ENCODE measurements at regions not wholly inside any gene's neighbourhood (a gene's known extent, or its start where the extent isn't known, plus 50 kb on each side); places are given as distances from the start of the nearest gene placed in this dataset.

GRCh38 chr12:111189792-111190191 is 179.1 kb downstream of the PHETA1 start:
- no peak overlapping the region for H3K4me3 Mint-ChIP-seq
- peaks cover 18% of the 10 kb centered on the region for H3K4me1 Mint-ChIP-seq
- TF ChIP-seq CTCF (IDR thresholded peaks at IDR 0.05; ENCODE audit: unreplicated experiment in 3 of 3) = no peak
- peaks cover 56% of the 10 kb centered on the region for H3K27me3 Mint-ChIP-seq (ENCODE audit: low read depth)
- no peaks in the 10 kb centered on the region for H3K36me3 Mint-ChIP-seq (ENCODE audit: low read depth)
- H3K9me3 Mint-ChIP-seq = no peaks in the 10 kb centered on the region
- no peak overlapping the region for H3K27ac Mint-ChIP-seq

- H3K27ac Mint-ChIP-seq = no peak overlapping the region
- peaks cover 47% of the 10 kb centered on the region for H3K27me3 Mint-ChIP-seq (ENCODE audit: low read depth)
- no peaks in the 10 kb centered on the region for H3K36me3 Mint-ChIP-seq (ENCODE audit: low read depth)
- no peak for TF ChIP-seq CTCF (IDR thresholded peaks at IDR 0.05; ENCODE audit: unreplicated experiment in 3 of 3)
- H3K4me1 Mint-ChIP-seq = peaks cover 10% of the 10 kb centered on the region
- no peak overlapping the region for H3K4me3 Mint-ChIP-seq
- no peaks in the 10 kb centered on the region for H3K9me3 Mint-ChIP-seq
These were observed 180.5 kb downstream of the PHETA1 start for GRCh38 chr12:111188436-111188835.

- Mint-ChIP-seq H3K27ac (peak overlapping the region in 1 of 3 experiments; percentile 19), H3K27me3 (ENCODE audit: low read depth) (peaks cover 43% of the 10 kb centered on the region), H3K36me3 (ENCODE audit: low read depth) (no peaks in the 10 kb centered on the region), H3K4me1 (peaks cover 23% of the 10 kb centered on the region), H3K4me3 (no peak overlapping the region), H3K9me3 (no peaks in the 10 kb centered on the region)
- no peak for TF ChIP-seq CTCF (IDR thresholded peaks at IDR 0.05; ENCODE audit: unreplicated experiment in 3 of 3)
These were observed 182.5 kb downstream of the PHETA1 start for GRCh38 chr12:111186347-111186746.

- no peak for TF ChIP-seq CTCF (IDR thresholded peaks at IDR 0.05; ENCODE audit: unreplicated experiment in 3 of 3)
- Mint-ChIP-seq H3K27ac (peak overlapping the region in 2 of 3 experiments; percentile 19 to 55), H3K27me3 (ENCODE audit: low read depth) (peaks cover 48% of the 10 kb centered on the region), H3K36me3 (ENCODE audit: low read depth) (no peaks in the 10 kb centered on the region), H3K4me3 (no peak overlapping the region), H3K9me3 (no peaks in the 10 kb centered on the region), H3K4me1 (peaks cover 28% of the 10 kb centered on the region)
These were observed 183.0 kb downstream of the PHETA1 start for GRCh38 chr12:111185889-111186227.

GRCh38 chr12:111185206-111185888 is 183.5 kb downstream of the PHETA1 start:
- TF ChIP-seq CTCF (IDR thresholded peaks at IDR 0.05; ENCODE audit: unreplicated experiment in 3 of 3) = no peak
- H3K36me3 Mint-ChIP-seq (ENCODE audit: low read depth) = no peaks in the 10 kb centered on the region
- peaks cover 33% of the 10 kb centered on the region for H3K4me1 Mint-ChIP-seq
- H3K4me3 Mint-ChIP-seq = no peak overlapping the region
- no peaks in the 10 kb centered on the region for H3K9me3 Mint-ChIP-seq
- peaks cover 49% of the 10 kb centered on the region for H3K27me3 Mint-ChIP-seq (ENCODE audit: low read depth)
- peak overlapping the region in 2 of 3 experiments; percentile 19 to 55 for H3K27ac Mint-ChIP-seq

GRCh38 chr12:111184161-111184560 is 184.7 kb downstream of the PHETA1 start:
- H3K27ac Mint-ChIP-seq = peak overlapping the region in 1 of 3 experiments; percentile 6
- no peak for TF ChIP-seq CTCF (IDR thresholded peaks at IDR 0.05; ENCODE audit: unreplicated experiment in 3 of 3)
- peaks cover 43% of the 10 kb centered on the region for H3K4me1 Mint-ChIP-seq
- H3K9me3 Mint-ChIP-seq = no peaks in the 10 kb centered on the region
- peaks cover 37% of the 10 kb centered on the region for H3K27me3 Mint-ChIP-seq (ENCODE audit: low read depth)
- no peak overlapping the region for H3K4me3 Mint-ChIP-seq
- H3K36me3 Mint-ChIP-seq (ENCODE audit: low read depth) = no peaks in the 10 kb centered on the region

Data from nephron (organoid).